Mesenchymal stem cell (in vitro differentiated cells and primary cell): ENCODE measurements at regions not wholly inside any gene's neighbourhood (a gene's known extent, or its start where the extent isn't known, plus 50 kb on each side); places are given as distances from the start of the nearest gene placed in this dataset.

ENCODE experiments used
- DNase-seq: peaks from one replicate; pipeline ENCODE4 v3.0.0-alpha.2; 2013
- H2AFZ ChIP-seq: one replicate; pipeline ENCODE4 v1.6.1; 2013; ENCODE audit warnings: low read depth, mild to moderate bottlenecking, control low read depth, inconsistent platforms, low read length, moderate library complexity
- H2AK5ac ChIP-seq: 2 replicates; pipeline ENCODE4 v1.6.1; 2013; ENCODE audit warnings: low read length, moderate library complexity, mild to moderate bottlenecking, inconsistent platforms; ENCODE audit not compliant: severe bottlenecking
- H2BK120ac ChIP-seq: one replicate; pipeline ENCODE4 v1.6.1; 2013; ENCODE audit warnings: low read depth, mild to moderate bottlenecking, inconsistent platforms, low read length, moderate library complexity
- H2BK12ac ChIP-seq, 2 experiments: one replicate each; pipeline ENCODE4 v1.6.1; 2013; ENCODE audit warnings: inconsistent platforms in 2 of 2, low read length in 2 of 2, mild to moderate bottlenecking in 2 of 2, moderate library complexity in 2 of 2, control low read depth in 1 of 2
- H2BK15ac ChIP-seq: one replicate; pipeline ENCODE4 v1.6.1; 2013; ENCODE audit warnings: mild to moderate bottlenecking, low read depth, inconsistent platforms; ENCODE audit not compliant: poor library complexity, severe bottlenecking
- H2BK5ac ChIP-seq: 2 replicates; pipeline ENCODE4 v1.6.1; 2013; ENCODE audit warnings: low read depth, mild to moderate bottlenecking, low read length, control low read depth, inconsistent platforms; ENCODE audit not compliant: poor library complexity, severe bottlenecking
- H3K14ac ChIP-seq, 2 experiments: one replicate each; pipeline ENCODE4 v1.6.1; 2013; ENCODE audit warnings: inconsistent platforms in 2 of 2, low read length in 2 of 2, control low read depth in 1 of 2, mild to moderate bottlenecking in 1 of 2, moderate library complexity in 1 of 2
- H3K18ac ChIP-seq, 2 experiments: one replicate each; pipeline ENCODE4 v1.6.1; 2013; ENCODE audit warnings: inconsistent platforms in 2 of 2, low read length in 2 of 2, control low read depth in 1 of 2, low read depth in 1 of 2, mild to moderate bottlenecking in 1 of 2
- H3K23ac ChIP-seq, 2 experiments: one replicate each; pipeline ENCODE4 v1.6.1; 2013; ENCODE audit warnings: inconsistent platforms in 2 of 2, low read length in 2 of 2, mild to moderate bottlenecking in 2 of 2, moderate library complexity in 2 of 2, control low read depth in 1 of 2
- H3K27ac ChIP-seq: 2 replicates; pipeline ENCODE4 v1.5.1; 2013; ENCODE audit warnings: mild to moderate bottlenecking, moderate library complexity, low read length, control low read depth, inconsistent platforms; ENCODE audit not compliant: poor library complexity, severe bottlenecking
- H3K27me3 ChIP-seq, 2 experiments: 2 replicates each; pipeline versions ENCODE4 v1.6.1 to v1.7.0; 2013; ENCODE audit warnings: low read length in 2 of 2, mild to moderate bottlenecking in 2 of 2, moderate library complexity in 2 of 2, control low read depth in 1 of 2, inconsistent platforms in 1 of 2; ENCODE audit not compliant: control insufficient read depth in 1 of 2, insufficient read depth in 1 of 2
- H3K36me3 ChIP-seq, 2 experiments: 2 replicates each; pipeline versions ENCODE4 v1.6.1 to v1.7.0; 2013; ENCODE audit warnings: low read length in 2 of 2, control low read depth in 1 of 2, inconsistent platforms in 1 of 2, low read depth in 1 of 2, mild to moderate bottlenecking in 1 of 2; ENCODE audit not compliant: insufficient read depth in 2 of 2, control insufficient read depth in 1 of 2
- H3K4ac ChIP-seq, 2 experiments: one replicate each; pipeline ENCODE4 v1.6.1; 2013; ENCODE audit warnings: inconsistent platforms in 2 of 2, low read length in 2 of 2, mild to moderate bottlenecking in 2 of 2, moderate library complexity in 2 of 2, control low read depth in 1 of 2, low read depth in 1 of 2
- H3K4me1 ChIP-seq: 2 replicates; pipeline ENCODE4 v1.6.1; 2013; ENCODE audit warnings: low read depth, low read length, control low read depth; ENCODE audit not compliant: control insufficient read depth, insufficient read depth
- H3K4me2 ChIP-seq: 2 replicates; pipeline ENCODE4 v1.6.1; 2013; ENCODE audit warnings: low read length, mild to moderate bottlenecking, inconsistent platforms; ENCODE audit not compliant: poor library complexity, severe bottlenecking
- H3K4me3 ChIP-seq, 2 experiments: 2 replicates each; pipeline versions ENCODE4 v1.5.1 to v1.7.0; 2013; ENCODE audit warnings: low read length in 2 of 2, mild to moderate bottlenecking in 2 of 2, control low read depth in 1 of 2, low read depth in 1 of 2; ENCODE audit not compliant: insufficient read depth in 1 of 2
- H3K79me1 ChIP-seq: replicated peaks from 2 replicates; pipeline ENCODE4 v1.6.1; 2013; ENCODE audit warnings: mild to moderate bottlenecking, control low read depth, low read length, inconsistent platforms; ENCODE audit not compliant: poor library complexity, severe bottlenecking
- H3K9ac ChIP-seq: 2 replicates; pipeline ENCODE4 v1.7.0; 2013; ENCODE audit warnings: mild to moderate bottlenecking, low read length, moderate library complexity
- H3K9me3 ChIP-seq: 2 replicates; pipeline ENCODE4 v1.7.0; 2013; ENCODE audit warnings: mild to moderate bottlenecking, low read length; ENCODE audit not compliant: control insufficient read depth
- H4K8ac ChIP-seq: one replicate; pipeline ENCODE4 v1.6.1; 2013; ENCODE audit warnings: inconsistent platforms, mild to moderate bottlenecking, low read length, moderate library complexity
- H4K91ac ChIP-seq: one replicate; pipeline ENCODE4 v1.6.1; 2013; ENCODE audit warnings: mild to moderate bottlenecking, low read length, inconsistent platforms
- WGBS: methylation state at CpG from one replicate; pipeline ENCODE4 v1.1.7; 2013; ENCODE audit warnings: mixed read lengths; 5-methylcytosine and 5-hydroxymethylcytosine counted together

DNA sequence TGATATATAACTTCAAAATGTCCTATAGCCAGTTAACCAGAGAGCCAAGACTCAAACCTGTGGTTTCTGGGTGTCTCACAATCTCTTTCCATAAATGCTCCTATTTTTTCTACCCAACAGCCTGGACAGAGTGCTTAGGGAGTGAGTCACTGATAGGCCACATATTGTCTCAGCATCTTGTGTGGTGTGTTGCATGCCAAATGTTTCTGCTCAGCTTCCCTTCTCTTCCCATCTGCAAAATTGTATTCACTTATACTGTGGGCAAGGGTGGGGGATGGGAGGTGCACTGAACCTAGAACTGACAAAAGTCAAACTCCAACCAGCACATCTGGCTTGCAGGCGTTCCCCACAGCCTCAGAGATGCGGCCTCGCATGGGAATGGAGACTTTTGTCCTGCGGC lies 123.3 kb downstream of the KCNA5 start:
- H3K18ac ChIP-seq = no peak overlapping the region
- peaks cover 4% of the 10 kb centered on the region for H3K4me1 ChIP-seq
- no peak overlapping the region for H3K4ac ChIP-seq
- no peak overlapping the region for H2AFZ ChIP-seq
- H2BK15ac ChIP-seq = no peak overlapping the region
- no peak overlapping the region for H3K9ac ChIP-seq
- 28% methylated on average over 4 of the region's 4 CpGs for WGBS
- H2BK5ac ChIP-seq = no peak overlapping the region
- no peaks in the 10 kb centered on the region for H3K36me3 ChIP-seq
- no peak overlapping the region for H3K14ac ChIP-seq
- H3K23ac ChIP-seq = no peak overlapping the region
- H2BK120ac ChIP-seq = no peak overlapping the region
- no peak overlapping the region for H3K4me2 ChIP-seq
- no peaks in the 10 kb centered on the region for H3K79me1 ChIP-seq
- H3K4me3 ChIP-seq = no peak overlapping the region
- H4K91ac ChIP-seq = no peak overlapping the region
- H4K8ac ChIP-seq = no peak overlapping the region
- DNase-seq = peak; percentile 39
- H3K27ac ChIP-seq = no peak overlapping the region
- H2AK5ac ChIP-seq = no peak overlapping the region
- H3K9me3 ChIP-seq = no peaks in the 10 kb centered on the region
- H2BK12ac ChIP-seq = no peak overlapping the region
- H3K27me3 ChIP-seq = peaks cover 4 to 32% of the 10 kb centered on the region in 2 experiments

DNA sequence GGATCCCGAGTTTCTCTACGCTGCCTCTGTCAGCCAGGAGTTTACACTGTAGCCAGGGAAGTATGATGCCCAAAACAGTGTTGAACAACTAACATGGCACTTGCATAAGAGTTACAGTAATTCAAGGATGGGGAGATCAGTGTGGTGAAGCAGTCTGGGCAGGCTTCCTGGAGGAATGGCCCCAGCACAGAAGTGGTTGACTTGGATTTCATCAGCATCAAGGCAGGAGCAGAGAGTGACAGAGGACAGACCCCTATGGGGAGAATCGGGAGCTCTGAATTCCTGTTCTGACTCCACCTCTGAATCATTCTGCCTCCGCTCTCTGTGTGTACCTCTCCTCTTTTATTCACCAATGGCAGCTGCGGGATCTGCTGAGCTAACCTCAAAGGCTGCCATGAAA lies 124.5 kb downstream of the KCNA5 start:
- no peak overlapping the region for H3K18ac ChIP-seq
- H3K9me3 ChIP-seq = no peaks in the 10 kb centered on the region
- no peak overlapping the region for H4K91ac ChIP-seq
- peaks cover 4% of the 10 kb centered on the region for H3K4me1 ChIP-seq
- no peak overlapping the region for H2BK15ac ChIP-seq
- H4K8ac ChIP-seq = no peak overlapping the region
- no peak overlapping the region for H2BK12ac ChIP-seq
- H3K4me3 ChIP-seq = no peak overlapping the region
- H3K4me2 ChIP-seq = no peak overlapping the region
- no peaks in the 10 kb centered on the region for H3K36me3 ChIP-seq
- no peak overlapping the region for H3K27ac ChIP-seq
- no peak overlapping the region for H3K4ac ChIP-seq
- no peak overlapping the region for H3K14ac ChIP-seq
- peaks cover 4 to 24% of the 10 kb centered on the region in 2 experiments for H3K27me3 ChIP-seq
- no peak overlapping the region for H3K23ac ChIP-seq
- no peak for DNase-seq
- H2BK120ac ChIP-seq = no peak overlapping the region
- H2AK5ac ChIP-seq = no peak overlapping the region
- H2AFZ ChIP-seq = no peak overlapping the region
- no peaks in the 10 kb centered on the region for H3K79me1 ChIP-seq
- H2BK5ac ChIP-seq = no peak overlapping the region
- WGBS = 84% methylated on average over 5 of the region's 5 CpGs
- H3K9ac ChIP-seq = no peak overlapping the region

DNA sequence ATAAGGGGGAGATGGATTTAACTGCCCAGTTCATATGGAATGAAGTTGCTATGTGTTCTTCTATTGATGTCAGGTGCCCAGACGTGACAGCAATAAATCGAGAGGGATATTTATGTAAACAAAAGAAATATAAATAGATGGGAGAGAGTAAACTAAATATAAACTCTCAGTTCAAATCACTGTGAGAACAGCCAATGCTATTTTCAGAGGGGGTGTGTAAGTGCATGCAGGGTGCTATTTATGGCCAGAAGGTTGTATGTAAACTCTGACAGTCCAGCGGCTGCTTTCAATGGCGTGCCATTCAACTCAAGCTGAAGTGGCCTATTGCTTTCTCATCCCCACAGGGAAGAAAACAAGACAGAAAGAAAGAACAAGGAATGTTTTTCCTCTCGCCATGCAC lies 127.2 kb downstream of the KCNA5 start:
- Histone ChIP-seq H2AFZ (no peak overlapping the region), H2AK5ac (no peak overlapping the region), H3K27ac (no peak overlapping the region), H3K4me2 (no peak overlapping the region), H3K4me3 (no peak overlapping the region), H2BK120ac (no peak overlapping the region), H3K9me3 (no peaks in the 10 kb centered on the region), H2BK15ac (no peak overlapping the region), H2BK5ac (no peak overlapping the region), H3K36me3 (no peaks in the 10 kb centered on the region), H3K18ac (no peak overlapping the region), H3K4ac (no peak overlapping the region), H3K23ac (no peak overlapping the region), H3K9ac (no peak overlapping the region), H3K27me3 (peaks cover 4 to 27% of the 10 kb centered on the region in 2 experiments), H3K4me1 (peaks cover 4% of the 10 kb centered on the region), H4K91ac (no peak overlapping the region), H4K8ac (no peak overlapping the region), H3K79me1 (no peaks in the 10 kb centered on the region), H2BK12ac (no peak overlapping the region), H3K14ac (no peak overlapping the region)
- peak; percentile 31 for DNase-seq
- 31% methylated on average over 3 of the region's 5 CpGs for WGBS

DNA sequence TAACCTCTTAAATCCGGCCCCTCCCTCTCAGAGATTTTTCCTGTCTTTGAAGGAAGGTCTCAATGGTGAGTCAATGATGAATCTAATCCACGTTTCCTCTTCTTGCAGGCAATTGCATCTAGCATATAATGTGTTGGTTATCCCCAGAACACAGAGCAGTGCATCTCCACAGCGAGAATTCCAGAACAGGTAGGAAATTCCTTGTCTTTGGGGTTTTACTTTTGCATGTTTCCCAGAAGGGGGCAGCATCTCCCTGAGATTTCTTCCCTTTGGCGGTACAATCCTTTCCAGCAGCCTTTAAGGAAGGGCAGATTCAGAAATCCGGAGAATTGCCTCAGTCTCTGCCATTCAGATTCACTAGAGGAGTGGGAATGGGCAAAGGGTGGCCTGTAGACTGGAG lies 128.0 kb downstream of the KCNA5 start:
- Histone ChIP-seq H4K91ac (no peak overlapping the region), H3K14ac (no peak overlapping the region), H3K79me1 (no peaks in the 10 kb centered on the region), H3K9me3 (no peaks in the 10 kb centered on the region), H3K18ac (no peak overlapping the region), H3K4me2 (no peak overlapping the region), H3K36me3 (no peaks in the 10 kb centered on the region), H3K23ac (no peak overlapping the region), H3K4me1 (peaks cover 4% of the 10 kb centered on the region), H3K9ac (no peak overlapping the region), H2BK15ac (no peak overlapping the region), H2AK5ac (no peak overlapping the region), H2BK120ac (no peak overlapping the region), H2BK5ac (no peak overlapping the region), H3K27ac (no peak overlapping the region), H2AFZ (no peak overlapping the region), H2BK12ac (no peak overlapping the region), H3K4me3 (no peak overlapping the region), H3K27me3 (peaks cover 4 to 34% of the 10 kb centered on the region in 2 experiments), H4K8ac (no peak overlapping the region), H3K4ac (no peak overlapping the region)
- 16% methylated on average over 4 of the region's 5 CpGs for WGBS
- DNase-seq = peak; percentile 21
